Neural cell (in vitro differentiated cells): ENCODE measurements at regions not wholly inside any gene's neighbourhood (a gene's known extent, or its start where the extent isn't known, plus 50 kb on each side); places are given as distances from the start of the nearest gene placed in this dataset.

ENCODE experiments used
- H2AFZ ChIP-seq: fragments of 200-600, 300-800 bp; sonication (generic), shearing (Covaris generic); 2 replicates; pipeline ENCODE4 v1.6.0; 2014; ENCODE audit warnings: low read depth, mild to moderate bottlenecking, antibody characterized with exemption, low read length, moderate library complexity
- H3F3A ChIP-seq: fragments of 200-600 bp; shearing (Covaris generic); 2 replicates; pipeline ENCODE4 v1.6.1; 2016; ENCODE audit warnings: mild to moderate bottlenecking, moderate library complexity, mixed read lengths, antibody characterized with exemption, low read length; ENCODE audit not compliant: insufficient read depth, poor library complexity, severe bottlenecking
- H3K27ac ChIP-seq: fragments of 200-600, 300-800 bp; sonication (generic), shearing (Covaris generic); 2 replicates; pipeline ENCODE4 v1.5.1; 2014; ENCODE audit warnings: mild to moderate bottlenecking, low read length, moderate library complexity
- H3K27me3 ChIP-seq: fragments of 300-800, 200-600 bp; sonication (generic), shearing (Covaris generic); 2 replicates; pipeline ENCODE4 v1.6.0; 2014; ENCODE audit warnings: mild to moderate bottlenecking, low read depth, low read length, moderate library complexity; ENCODE audit not compliant: insufficient read depth
- H3K36me3 ChIP-seq: fragments of 300-800, 200-600 bp; sonication (generic), shearing (Covaris generic); 2 replicates; pipeline ENCODE4 v1.5.1; 2014; ENCODE audit warnings: mild to moderate bottlenecking, antibody characterized with exemption, low read length, moderate library complexity; ENCODE audit not compliant: insufficient read depth
- H3K4me2 ChIP-seq: fragments of 300-800, 200-600 bp; sonication (generic), shearing (Covaris generic); 2 replicates; pipeline ENCODE4 v1.6.0; 2014; ENCODE audit warnings: mild to moderate bottlenecking, low read length
- H3K4me3 ChIP-seq: fragments of 300-800, 200-600 bp; sonication (generic), shearing (Covaris generic); 2 replicates; pipeline ENCODE4 v1.5.1; 2014; ENCODE audit warnings: mild to moderate bottlenecking, low read length, moderate library complexity
- H3K79me2 ChIP-seq: fragments of 200-600 bp; shearing (Covaris generic); replicated peaks from 2 replicates; pipeline ENCODE4 v1.6.0; 2014; ENCODE audit warnings: mild to moderate bottlenecking, low read length, moderate library complexity; ENCODE audit not compliant: insufficient read depth
- H3K9ac ChIP-seq: fragments of 300-800, 200-600 bp; sonication (generic), shearing (Covaris generic); 2 replicates; pipeline ENCODE4 v1.6.1; 2016; ENCODE audit warnings: mild to moderate bottlenecking, low read length, mixed read lengths
- H3K9me2 ChIP-seq: fragments of 200-600 bp; shearing (Covaris generic); 2 replicates; pipeline ENCODE4 v1.6.1; 2016; ENCODE audit warnings: mild to moderate bottlenecking, low read length, mixed read lengths; ENCODE audit not compliant: insufficient read depth
- H3K9me3 ChIP-seq: fragments of 200-600, 300-800 bp; sonication (generic), shearing (Covaris generic); 2 replicates; pipeline ENCODE4 v1.6.1; 2016; ENCODE audit warnings: mild to moderate bottlenecking, mixed run types, low read length, moderate library complexity, mixed read lengths
- H4K20me1 ChIP-seq: fragments of 200-600 bp; shearing (Covaris generic); 2 replicates; pipeline ENCODE4 v1.6.1; 2016; ENCODE audit warnings: mild to moderate bottlenecking, mixed run types; ENCODE audit not compliant: insufficient read depth
- CTCF ChIP-seq: fragments of 450-650 bp; IDR thresholded peaks from 2 replicates; pipeline ENCODE4 v1.5.1; 2014; ENCODE audit warnings: antibody characterized with exemption, mild to moderate bottlenecking, moderate library complexity; ENCODE audit not compliant: poor library complexity, severe bottlenecking
- EP300 ChIP-seq: fragments of 450-650 bp; conservative IDR thresholded peaks from 2 replicates; pipeline ENCODE4 v1.6.1; 2014; ENCODE audit warnings: antibody characterized with exemption, mild to moderate bottlenecking, moderate library complexity; ENCODE audit not compliant: poor library complexity, severe bottlenecking
- EZH2 ChIP-seq: fragments of 200-600, 300-800 bp; shearing (Covaris generic), sonication (generic); IDR thresholded peaks from 2 replicates; pipeline ENCODE4 v1.6.1; 2014; ENCODE audit warnings: antibody characterized with exemption, low read length, borderline replicate concordance, mild to moderate bottlenecking; ENCODE audit not compliant: insufficient read depth, poor library complexity, severe bottlenecking
- MXI1 ChIP-seq: fragments of 450-650 bp; conservative IDR thresholded peaks from 2 replicates; pipeline ENCODE4 v1.6.1; 2014; ENCODE audit warnings: antibody characterized with exemption, mild to moderate bottlenecking; ENCODE audit not compliant: poor library complexity, severe bottlenecking
- POLR2AphosphoS5 ChIP-seq: IDR thresholded peaks from 2 replicates; pipeline ENCODE4 v1.6.1; 2012
- RAD21 ChIP-seq: fragments of 450-650 bp; conservative IDR thresholded peaks from 2 replicates; pipeline ENCODE4 v1.6.1; 2014; ENCODE audit warnings: antibody characterized with exemption, mild to moderate bottlenecking, moderate library complexity
- REST ChIP-seq: IDR thresholded peaks from 2 replicates; pipeline ENCODE4 v1.6.1; 2012; ENCODE audit warnings: borderline replicate concordance
- SMC3 ChIP-seq: fragments of 450-650 bp; conservative IDR thresholded peaks from 2 replicates; pipeline ENCODE4 v1.6.1; 2014; ENCODE audit warnings: antibody characterized with exemption, mild to moderate bottlenecking, moderate library complexity; ENCODE audit not compliant: poor library complexity
- TAF1 ChIP-seq: IDR thresholded peaks from 2 replicates; pipeline ENCODE4 v1.6.1; 2012; ENCODE audit warnings: low read depth

GRCh38 chr2:192628017-192628416, 433.3 kb upstream of the TMEFF2 start:
- H3K4me2 ChIP-seq, result no peak overlapping the region
- H3K9me3 ChIP-seq, result no peaks in the 10 kb centered on the region
- no peak overlapping the region for H2AFZ ChIP-seq
- H4K20me1 ChIP-seq, result no peaks in the 10 kb centered on the region
- H3K4me3 ChIP-seq, result no peak overlapping the region
- H3K27me3 ChIP-seq, result no peaks in the 10 kb centered on the region
- H3K27ac ChIP-seq, result no peak overlapping the region
- TF ChIP-seq TAF1, result no peak
- TF ChIP-seq POLR2AphosphoS5, result no peak
- TF ChIP-seq MXI1, result no peak
- TF ChIP-seq SMC3, result no peak
- TF ChIP-seq RAD21, result no peak
- TF ChIP-seq CTCF, result no peak
- no peak for TF ChIP-seq REST
- TF ChIP-seq EZH2, result no peak
- TF ChIP-seq EP300, result no peak
- H3K9ac ChIP-seq, result no peak overlapping the region
- H3F3A ChIP-seq, result no peaks in the 10 kb centered on the region
- no peaks in the 10 kb centered on the region for H3K79me2 ChIP-seq
- no peaks in the 10 kb centered on the region for H3K9me2 ChIP-seq
- no peaks in the 10 kb centered on the region for H3K36me3 ChIP-seq

GRCh38 chr2:192615105-192615504, 420.4 kb upstream of the TMEFF2 start:
- H4K20me1 ChIP-seq, result no peaks in the 10 kb centered on the region
- H3K36me3 ChIP-seq, result no peaks in the 10 kb centered on the region
- no peak overlapping the region for H3K27ac ChIP-seq
- no peak overlapping the region for H2AFZ ChIP-seq
- H3K9me2 ChIP-seq, result no peaks in the 10 kb centered on the region
- no peak overlapping the region for H3K9ac ChIP-seq
- no peaks in the 10 kb centered on the region for H3K27me3 ChIP-seq
- H3F3A ChIP-seq, result no peaks in the 10 kb centered on the region
- no peak overlapping the region for H3K4me2 ChIP-seq
- no peaks in the 10 kb centered on the region for H3K79me2 ChIP-seq
- TF ChIP-seq REST (no peak), EP300 (no peak), RAD21 (no peak), POLR2AphosphoS5 (no peak), EZH2 (no peak), MXI1 (no peak), SMC3 (no peak), TAF1 (no peak), CTCF (no peak)
- no peaks in the 10 kb centered on the region for H3K9me3 ChIP-seq
- no peak overlapping the region for H3K4me3 ChIP-seq
